Keratinocyte (primary cell): ENCODE measurements at regions not wholly inside any gene's neighbourhood (a gene's known extent, or its start where the extent isn't known, plus 50 kb on each side); places are given as distances from the start of the nearest gene placed in this dataset.

Experiments used
- DNase-seq: peaks from one replicate; pipeline ENCODE4 v3.0.0-alpha.2; 2011; ENCODE audit warnings: low read depth, missing footprints, low spot score
- FAIRE-seq: peaks from 2 replicates; lab custom pipeline; 2011; peaks lifted over from hg19 to GRCh38; lab: Jason Lieb, UNC
- H2AFZ ChIP-seq: 2 replicates; pipeline ENCODE4 v1.6.0; 2012; ENCODE audit warnings: low read length, control low read depth, inconsistent platforms; ENCODE audit not compliant: control insufficient read depth
- H3K27ac ChIP-seq: 2 replicates; pipeline ENCODE4 v1.5.1; 2011; ENCODE audit warnings: low read length; ENCODE audit not compliant: control insufficient read depth, insufficient read depth
- H3K27me3 ChIP-seq: 3 replicates; pipeline ENCODE4 v1.6.0; 2011; ENCODE audit warnings: low read length; ENCODE audit not compliant: control insufficient read depth, insufficient read depth; ENCODE audit errors: extremely low read depth
- H3K36me3 ChIP-seq, 2 experiments: 2 replicates in 1 of 2; 3 replicates in 1 of 2; pipeline ENCODE4 v1.5.1; 2011; ENCODE audit warnings: low read length in 2 of 2, mild to moderate bottlenecking in 1 of 2; ENCODE audit not compliant: control insufficient read depth in 2 of 2, insufficient read depth in 2 of 2; ENCODE audit errors: extremely low read depth in 1 of 2
- H3K4me1 ChIP-seq: 3 replicates; pipeline ENCODE4 v1.5.1; 2011; ENCODE audit warnings: low read length; ENCODE audit not compliant: control insufficient read depth, insufficient read depth; ENCODE audit errors: extremely low read depth
- H3K4me2 ChIP-seq: 3 replicates; pipeline ENCODE4 v1.6.0; 2011; ENCODE audit warnings: low read depth, low read length; ENCODE audit not compliant: control insufficient read depth, insufficient read depth; ENCODE audit errors: extremely low read depth
- H3K4me3 ChIP-seq, 3 experiments: fragments of 200-600 bp in 1 of 3; sonication (generic) in 1 of 3; 2 replicates in 2 of 3; 3 replicates in 1 of 3; pipeline ENCODE4 v1.5.1; 2011 to 2016; ENCODE audit warnings: low read length in 3 of 3, mild to moderate bottlenecking in 3 of 3, control low read depth in 2 of 3, inconsistent platforms in 1 of 3, low read depth in 1 of 3, mixed read lengths in 1 of 3, mixed run types in 1 of 3, moderate library complexity in 1 of 3; ENCODE audit not compliant: control insufficient read depth in 2 of 3, insufficient read depth in 2 of 3; ENCODE audit errors: extremely low read depth in 1 of 3
- H3K79me2 ChIP-seq: 2 replicates; pipeline ENCODE4 v1.6.0; 2012; ENCODE audit warnings: low read length; ENCODE audit not compliant: control insufficient read depth, insufficient read depth
- H3K9ac ChIP-seq: 3 replicates; pipeline ENCODE4 v1.6.0; 2011; ENCODE audit warnings: low read length; ENCODE audit not compliant: control insufficient read depth, insufficient read depth; ENCODE audit errors: extremely low read depth
- H3K9me1 ChIP-seq: 3 replicates; pipeline ENCODE4 v1.6.0; 2011; ENCODE audit warnings: low read length; ENCODE audit not compliant: control insufficient read depth, insufficient read depth; ENCODE audit errors: extremely low read depth
- H3K9me3 ChIP-seq: 2 replicates; pipeline ENCODE4 v1.5.1; 2012; ENCODE audit warnings: low read depth, low read length; ENCODE audit not compliant: control insufficient read depth
- H4K20me1 ChIP-seq: 3 replicates; pipeline ENCODE4 v1.6.0; 2011; ENCODE audit warnings: low read length; ENCODE audit not compliant: control insufficient read depth, insufficient read depth; ENCODE audit errors: extremely low read depth
- EZH2 ChIP-seq: IDR thresholded peaks from one replicate; pipeline ENCODE4 v1.6.1; 2012; ENCODE audit warnings: inconsistent platforms, mild to moderate bottlenecking, low read length, moderate library complexity
- dilution Hi-C: fragments of 300-500 bp; cut with MboI; formaldehyde crosslinking; loops from one replicate; pipeline ENCODE4 v1.7.0; 2020; ENCODE audit warnings: low sequenced_read_pairs; ENCODE audit not compliant: extremely low pct_ligation_motif_present
- TF ChIP-seq, protein P1 (sequence below), 3 experiments: IDR thresholded peaks in 1 of 3; conservative IDR thresholded peaks in 1 of 3; optimal IDR thresholded peaks in 1 of 3; 2 replicates in 2 of 3; 3 replicates in 1 of 3; pipeline versions ENCODE3 to v1.5.1; 2011; ENCODE audit warnings: low read length in 3 of 3, mild to moderate bottlenecking in 3 of 3, moderate library complexity in 2 of 3, control low read depth in 1 of 3, inconsistent platforms in 1 of 3; ENCODE audit not compliant: insufficient read depth in 2 of 3; ENCODE audit errors: extremely low read depth in 1 of 3

DNA sequence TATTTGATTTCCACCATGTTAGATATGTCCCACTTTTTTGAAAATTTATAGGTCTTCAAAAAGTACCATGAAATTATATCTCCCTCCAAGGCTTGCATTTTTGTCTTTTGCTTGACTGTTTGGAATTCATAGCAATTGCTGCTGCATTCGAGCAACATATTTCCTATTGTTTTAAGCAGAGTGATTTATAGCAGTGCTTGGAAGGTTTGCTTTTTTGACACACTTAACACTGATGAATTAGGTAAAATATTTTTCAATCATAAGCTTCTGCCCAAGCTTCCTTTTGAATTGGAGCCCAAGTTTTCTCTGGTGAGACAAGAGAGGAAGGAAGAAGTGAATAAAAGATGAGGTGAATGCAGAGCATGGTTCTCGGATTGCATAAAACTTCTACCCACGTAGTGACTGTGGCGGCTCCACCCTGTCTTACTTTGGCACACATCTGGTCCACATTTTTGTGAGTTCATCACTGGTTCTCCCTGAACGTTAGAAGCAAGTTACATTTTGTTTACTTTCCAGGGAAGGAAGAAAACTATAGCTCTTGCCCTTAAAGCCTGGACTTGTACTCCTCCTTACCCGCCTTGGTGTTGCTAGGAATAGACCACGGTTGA lies 667.0 kb downstream of the TSN start:
- H3K79me2 ChIP-seq: no peaks in the 10 kb centered on the region
- H3K27me3 ChIP-seq: no peaks in the 10 kb centered on the region
- dilution Hi-C loops: no loop called here
- TF ChIP-seq EZH2: no peak
- TF ChIP-seq, protein P1, sequence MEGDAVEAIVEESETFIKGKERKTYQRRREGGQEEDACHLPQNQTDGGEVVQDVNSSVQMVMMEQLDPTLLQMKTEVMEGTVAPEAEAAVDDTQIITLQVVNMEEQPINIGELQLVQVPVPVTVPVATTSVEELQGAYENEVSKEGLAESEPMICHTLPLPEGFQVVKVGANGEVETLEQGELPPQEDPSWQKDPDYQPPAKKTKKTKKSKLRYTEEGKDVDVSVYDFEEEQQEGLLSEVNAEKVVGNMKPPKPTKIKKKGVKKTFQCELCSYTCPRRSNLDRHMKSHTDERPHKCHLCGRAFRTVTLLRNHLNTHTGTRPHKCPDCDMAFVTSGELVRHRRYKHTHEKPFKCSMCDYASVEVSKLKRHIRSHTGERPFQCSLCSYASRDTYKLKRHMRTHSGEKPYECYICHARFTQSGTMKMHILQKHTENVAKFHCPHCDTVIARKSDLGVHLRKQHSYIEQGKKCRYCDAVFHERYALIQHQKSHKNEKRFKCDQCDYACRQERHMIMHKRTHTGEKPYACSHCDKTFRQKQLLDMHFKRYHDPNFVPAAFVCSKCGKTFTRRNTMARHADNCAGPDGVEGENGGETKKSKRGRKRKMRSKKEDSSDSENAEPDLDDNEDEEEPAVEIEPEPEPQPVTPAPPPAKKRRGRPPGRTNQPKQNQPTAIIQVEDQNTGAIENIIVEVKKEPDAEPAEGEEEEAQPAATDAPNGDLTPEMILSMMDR (optimal IDR thresholded peaks at IDR 0.05 in 1 of 3, IDR thresholded peaks at IDR 0.05 in 1 of 3, conservative IDR thresholded peaks at IDR 0.05 in 1 of 3; ENCODE audit: extremely low read depth in 1 of 3, insufficient read depth in 2 of 3, low read length in 3 of 3): no peak
- H2AFZ ChIP-seq: no peak overlapping the region
- H4K20me1 ChIP-seq: no peaks in the 10 kb centered on the region
- H3K27ac ChIP-seq: no peak overlapping the region
- FAIRE-seq: no peak
- no peak overlapping the region for H3K4me2 ChIP-seq
- H3K9me3 ChIP-seq: no peaks in the 10 kb centered on the region
- no peaks in the 10 kb centered on the region for H3K36me3 ChIP-seq
- no peak overlapping the region for H3K4me3 ChIP-seq
- no peaks in the 10 kb centered on the region for H3K9me1 ChIP-seq
- no peak overlapping the region for H3K9ac ChIP-seq
- H3K4me1 ChIP-seq: no peaks in the 10 kb centered on the region
- no peak for DNase-seq

DNA sequence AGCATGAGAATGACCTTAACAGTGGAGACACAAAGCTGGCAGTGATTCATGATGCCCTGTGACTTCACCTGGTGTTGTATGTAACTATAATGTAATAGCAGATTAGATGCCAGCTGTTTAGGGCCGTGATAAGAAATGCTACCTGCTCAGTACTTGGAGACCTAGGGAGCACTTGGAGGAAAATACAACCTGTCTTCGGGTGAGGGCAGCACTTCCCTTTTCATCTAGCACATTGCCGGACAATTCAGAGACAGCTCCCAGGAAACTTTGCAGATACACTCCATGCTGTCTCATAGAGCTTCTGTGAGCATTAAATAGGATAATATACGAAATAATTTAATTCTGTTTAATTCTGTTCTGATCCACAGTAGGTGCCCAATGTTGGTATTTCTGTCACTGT lies 668.5 kb downstream of the TSN start:
- Histone ChIP-seq H3K4me2 (no peak overlapping the region), H3K79me2 (no peaks in the 10 kb centered on the region), H3K9me3 (no peaks in the 10 kb centered on the region), H3K36me3 (no peaks in the 10 kb centered on the region), H3K9me1 (no peaks in the 10 kb centered on the region), H4K20me1 (no peaks in the 10 kb centered on the region), H3K27me3 (no peaks in the 10 kb centered on the region), H3K27ac (no peak overlapping the region), H3K4me3 (no peak overlapping the region), H2AFZ (no peak overlapping the region), H3K4me1 (no peaks in the 10 kb centered on the region), H3K9ac (no peak overlapping the region)
- FAIRE-seq: no peak
- dilution Hi-C loops: no loop called here
- no peak for DNase-seq
- no peak for TF ChIP-seq EZH2
- TF ChIP-seq, protein P1 (optimal IDR thresholded peaks at IDR 0.05 in 1 of 3, IDR thresholded peaks at IDR 0.05 in 1 of 3, conservative IDR thresholded peaks at IDR 0.05 in 1 of 3; ENCODE audit: extremely low read depth in 1 of 3, insufficient read depth in 2 of 3, low read length in 3 of 3): no peak
